SK-N-SH treated with all-trans-retinoic acid at 6 μM for 48 hours (cell line): ENCODE measurements at regions not wholly inside any gene's neighbourhood (a gene's known extent, or its start where the extent isn't known, plus 50 kb on each side); places are given as distances from the start of the nearest gene placed in this dataset.

Experiments
- BACH2 ChIP-seq: fragments of 250-450 bp; sonication (Bioruptor Pico); IDR thresholded peaks from 2 replicates; pipeline ENCODE4 v1.9.0; 2021; ENCODE audit warnings: mild to moderate bottlenecking, borderline replicate concordance
- CREB5 ChIP-seq: fragments of 250-450 bp; sonication (Bioruptor Pico); IDR thresholded peaks from 2 replicates; pipeline ENCODE4 v1.5.1; 2020; ENCODE audit warnings: low read depth, mild to moderate bottlenecking, moderate library complexity
- CSRNP3 ChIP-seq: fragments of 250-450 bp; sonication (Bioruptor Pico); IDR thresholded peaks from 2 replicates; pipeline ENCODE4 v1.5.1; 2021; ENCODE audit warnings: mild to moderate bottlenecking, moderate library complexity
- ESRRG ChIP-seq: fragments of 250-450 bp; sonication (Bioruptor Pico); IDR thresholded peaks from 2 replicates; pipeline ENCODE4 v1.6.1; 2021; ENCODE audit warnings: mild to moderate bottlenecking
- GLIS3 ChIP-seq: fragments of 250-450 bp; sonication (Bioruptor Pico); IDR thresholded peaks from 2 replicates; pipeline ENCODE4 v1.5.0; 2020; ENCODE audit warnings: mild to moderate bottlenecking, moderate library complexity
- ISL1 ChIP-seq: fragments of 250-450 bp; sonication (Bioruptor Pico); IDR thresholded peaks from 2 replicates; pipeline ENCODE4 v2.1.2; 2022; ENCODE audit warnings: mild to moderate bottlenecking, moderate library complexity
- POU6F1 ChIP-seq: fragments of 250-450 bp; sonication (Bioruptor Pico); IDR thresholded peaks from 2 replicates; pipeline ENCODE4 v1.8.0; 2021; ENCODE audit warnings: low read depth, mild to moderate bottlenecking, moderate library complexity, borderline replicate concordance
- PPARA ChIP-seq: fragments of 250-450 bp; sonication (Bioruptor Pico); IDR thresholded peaks from 2 replicates; pipeline ENCODE4 v1.5.0; 2020; ENCODE audit warnings: mild to moderate bottlenecking, borderline replicate concordance
- RARB ChIP-seq: fragments of 250-450 bp; sonication (Bioruptor Pico); IDR thresholded peaks from 2 replicates; pipeline ENCODE4 v1.8.0; 2021; ENCODE audit warnings: mild to moderate bottlenecking, moderate library complexity
- SNAI2 ChIP-seq: fragments of 250-450 bp; sonication (Bioruptor Pico); IDR thresholded peaks from 2 replicates; pipeline ENCODE4 v1.5.0; 2020; ENCODE audit warnings: mild to moderate bottlenecking, moderate library complexity
- ZFP3 ChIP-seq: fragments of 250-450 bp; sonication (Bioruptor Pico); IDR thresholded peaks from 2 replicates; pipeline ENCODE4 v1.5.0; 2020; ENCODE audit warnings: mild to moderate bottlenecking, moderate library complexity
- ZNF8 ChIP-seq: fragments of 450-650 bp; formaldehyde crosslinking; IDR thresholded peaks from 2 replicates; pipeline ENCODE4 v1.5.0; 2020; ENCODE audit warnings: mild to moderate bottlenecking, moderate library complexity
- TF ChIP-seq, protein P1 (sequence below): fragments of 250-450 bp; sonication (Bioruptor Pico); IDR thresholded peaks from 2 replicates; pipeline ENCODE4 v1.8.0; 2020; ENCODE audit warnings: mild to moderate bottlenecking, moderate library complexity, borderline replicate concordance

DNA sequence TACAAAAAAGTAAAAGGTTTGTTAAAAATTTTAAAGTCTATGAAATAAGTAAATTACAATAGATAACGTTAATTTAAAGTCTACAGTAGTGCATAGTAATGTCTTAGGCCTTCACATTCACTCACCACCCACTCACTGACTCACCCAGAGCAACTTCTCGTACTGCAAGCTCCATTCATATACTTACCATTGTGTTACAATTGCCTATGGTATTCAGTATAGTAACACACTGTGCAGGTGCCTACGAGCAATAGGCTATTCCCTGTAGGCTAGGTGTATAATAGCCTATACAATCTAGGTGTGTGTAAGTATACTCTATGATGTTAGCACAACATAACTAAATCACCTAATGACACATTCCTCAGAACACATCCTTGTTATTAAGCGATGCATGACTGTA lies 435.3 kb upstream of the TMTC1 start:
- TF ChIP-seq PPARA (CRISPR knock-in tag) (no peak), RARB (CRISPR knock-in tag) (no peak), ZFP3 (CRISPR knock-in tag) (no peak), POU6F1 (CRISPR knock-in tag) (no peak), BACH2 (CRISPR knock-in tag) (no peak), CREB5 (CRISPR knock-in tag) (no peak), ISL1 (CRISPR knock-in tag) (no peak), SNAI2 (CRISPR knock-in tag) (no peak), ESRRG (no peak), GLIS3 (CRISPR knock-in tag) (no peak), CSRNP3 (no peak), ZNF8 (CRISPR knock-in tag) (no peak)
- TF ChIP-seq, protein P1, sequence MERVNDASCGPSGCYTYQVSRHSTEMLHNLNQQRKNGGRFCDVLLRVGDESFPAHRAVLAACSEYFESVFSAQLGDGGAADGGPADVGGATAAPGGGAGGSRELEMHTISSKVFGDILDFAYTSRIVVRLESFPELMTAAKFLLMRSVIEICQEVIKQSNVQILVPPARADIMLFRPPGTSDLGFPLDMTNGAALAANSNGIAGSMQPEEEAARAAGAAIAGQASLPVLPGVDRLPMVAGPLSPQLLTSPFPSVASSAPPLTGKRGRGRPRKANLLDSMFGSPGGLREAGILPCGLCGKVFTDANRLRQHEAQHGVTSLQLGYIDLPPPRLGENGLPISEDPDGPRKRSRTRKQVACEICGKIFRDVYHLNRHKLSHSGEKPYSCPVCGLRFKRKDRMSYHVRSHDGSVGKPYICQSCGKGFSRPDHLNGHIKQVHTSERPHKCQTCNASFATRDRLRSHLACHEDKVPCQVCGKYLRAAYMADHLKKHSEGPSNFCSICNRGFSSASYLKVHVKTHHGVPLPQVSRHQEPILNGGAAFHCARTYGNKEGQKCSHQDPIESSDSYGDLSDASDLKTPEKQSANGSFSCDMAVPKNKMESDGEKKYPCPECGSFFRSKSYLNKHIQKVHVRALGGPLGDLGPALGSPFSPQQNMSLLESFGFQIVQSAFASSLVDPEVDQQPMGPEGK (CRISPR knock-in tag): no peak
